Endothelial cell of umbilical vein (primary cell): ENCODE measurements at regions not wholly inside any gene's neighbourhood (a gene's known extent, or its start where the extent isn't known, plus 50 kb on each side); places are given as distances from the start of the nearest gene placed in this dataset.

Experiments used
- BruUV-seq: library from RNA; stranded (reverse); fragments of 400-500 nt; replicated peaks from 2 replicates; lab custom pipeline; 2021; lab: Mats Ljungman, UMichigan
- CTCF ChIA-PET: fragments of 300-600, 350-600 bp; sonication (Branson Sonifier 250); formaldehyde crosslinking; loops from one replicate; lab custom pipeline; 2021; ENCODE audit warnings: antibody characterized with exemption, inconsistent platforms; lab: Charles Lee
- POLR2A ChIA-PET: fragments of 300-600, 350-600 bp; sonication (Branson Sonifier 250); formaldehyde crosslinking; loops from one replicate; lab custom pipeline; 2021; ENCODE audit warnings: antibody characterized with exemption, inconsistent platforms; lab: Charles Lee
- DNase-seq: peaks from one replicate; pipeline ENCODE4 v3.0.0-alpha.2; 2011; ENCODE audit warnings: low read depth, low spot score
- FAIRE-seq: peaks from 2 replicates; lab custom pipeline; 2011; peaks lifted over from hg19 to GRCh38; lab: Jason Lieb, UNC
- H2AFZ ChIP-seq: 2 replicates; pipeline ENCODE4 v1.6.0; 2012; ENCODE audit warnings: low read depth, low read length, control low read depth, inconsistent platforms
- H3K27ac ChIP-seq: 2 replicates; pipeline ENCODE4 v1.5.1; 2011; ENCODE audit warnings: low read depth, mild to moderate bottlenecking, control low read depth, low read length, moderate library complexity; ENCODE audit not compliant: insufficient read depth
- H3K27me3 ChIP-seq, 2 experiments: 2 replicates each; pipeline versions ENCODE4 v1.6.0 to v1.6.1; 2011; ENCODE audit warnings: low read length in 2 of 2, mixed read lengths in 1 of 2; ENCODE audit not compliant: control insufficient read depth in 2 of 2, insufficient read depth in 2 of 2
- H3K36me3 ChIP-seq, 2 experiments: 2 replicates in 1 of 2; 3 replicates in 1 of 2; pipeline ENCODE4 v1.5.1; 2011; ENCODE audit warnings: low read length in 2 of 2, mild to moderate bottlenecking in 1 of 2, moderate library complexity in 1 of 2; ENCODE audit not compliant: control insufficient read depth in 2 of 2, insufficient read depth in 2 of 2; ENCODE audit errors: extremely low read depth in 1 of 2
- H3K4me1 ChIP-seq: 3 replicates; pipeline ENCODE4 v1.5.1; 2011; ENCODE audit warnings: mild to moderate bottlenecking, low read length; ENCODE audit not compliant: control insufficient read depth, insufficient read depth; ENCODE audit errors: extremely low read depth
- H3K4me2 ChIP-seq: 2 replicates; pipeline ENCODE4 v1.6.1; 2011; ENCODE audit warnings: low read length, control low read depth, mixed read lengths; ENCODE audit not compliant: insufficient read depth
- H3K4me3 ChIP-seq, 3 experiments: fragments of 200-600 bp in 1 of 3; sonication (generic), shearing (Covaris generic) in 1 of 3; replicated peaks in 1 of 3; 2 replicates each; pipeline ENCODE4 v1.5.1; 2011 to 2016; ENCODE audit warnings: control low read depth in 3 of 3, low read length in 3 of 3, mild to moderate bottlenecking in 2 of 3, inconsistent platforms in 1 of 3, low read depth in 1 of 3, moderate library complexity in 1 of 3; ENCODE audit not compliant: insufficient read depth in 1 of 3
- H3K79me2 ChIP-seq: 2 replicates; pipeline ENCODE4 v1.6.0; 2012; ENCODE audit warnings: low read length, inconsistent platforms; ENCODE audit not compliant: control insufficient read depth, insufficient read depth
- H3K9ac ChIP-seq: replicated peaks from 2 replicates; pipeline ENCODE3; 2011; ENCODE audit warnings: low read length, control low read depth; ENCODE audit not compliant: insufficient read depth; ENCODE audit errors: extremely low read depth
- H3K9me1 ChIP-seq: replicated peaks from 3 replicates; pipeline ENCODE4 v1.6.0; 2011; ENCODE audit warnings: mild to moderate bottlenecking, low read length; ENCODE audit not compliant: control insufficient read depth, insufficient read depth; ENCODE audit errors: extremely low read depth
- H3K9me3 ChIP-seq: replicated peaks from 2 replicates; pipeline ENCODE4 v1.5.1; 2012; ENCODE audit warnings: low read length, inconsistent platforms; ENCODE audit not compliant: control insufficient read depth, insufficient read depth
- H4K20me1 ChIP-seq: replicated peaks from 2 replicates; pipeline ENCODE3; 2011; ENCODE audit warnings: mild to moderate bottlenecking, low read length; ENCODE audit not compliant: control insufficient read depth, insufficient read depth; ENCODE audit errors: extremely low read depth
- EZH2 ChIP-seq: IDR thresholded peaks from 2 replicates; pipeline ENCODE4 v1.6.1; 2012; ENCODE audit warnings: borderline replicate concordance, low read depth, mild to moderate bottlenecking, moderate library complexity, low read length, inconsistent platforms; ENCODE audit not compliant: severe bottlenecking
- FOS ChIP-seq: IDR thresholded peaks from 2 replicates; pipeline ENCODE4 v1.6.1; 2011; ENCODE audit warnings: mild to moderate bottlenecking, low read length, moderate library complexity, borderline replicate concordance; ENCODE audit not compliant: insufficient read depth
- GATA2 ChIP-seq: IDR thresholded peaks from 2 replicates; pipeline ENCODE4 v1.7.0; 2011; ENCODE audit warnings: low read depth, mild to moderate bottlenecking, moderate library complexity, mixed read lengths, low read length; ENCODE audit not compliant: insufficient read length, insufficient read depth
- JUN ChIP-seq: IDR thresholded peaks from 2 replicates; pipeline ENCODE4 v1.6.1; 2011; ENCODE audit warnings: borderline replicate concordance, low read depth; ENCODE audit not compliant: insufficient read length, insufficient read depth
- MYC ChIP-seq: IDR thresholded peaks from one replicate; pipeline ENCODE4 v1.6.1; 2011; ENCODE audit warnings: mild to moderate bottlenecking, low read depth, low read length
- POLR2A ChIP-seq: IDR thresholded peaks from 2 replicates; pipeline ENCODE4 v1.6.1; 2012; ENCODE audit warnings: low read depth, mild to moderate bottlenecking, control low read depth, low read length
- POLR2AphosphoS5 ChIP-seq: IDR thresholded peaks from 2 replicates; pipeline ENCODE4 v1.6.1; 2012; ENCODE audit warnings: low read depth, mild to moderate bottlenecking, control low read depth, low read length, moderate library complexity; ENCODE audit not compliant: insufficient read depth
- dilution Hi-C: fragments of 300-500 bp; cut with MboI; formaldehyde crosslinking; loops from one replicate; pipeline ENCODE4 v1.15.0; 2019; ENCODE audit warnings: low sequenced_read_pairs; ENCODE audit not compliant: extremely low pct_ligation_motif_present
- intact Hi-C: fragments of 100-400 bp; cut with micrococcal nuclease; formaldehyde crosslinking; loops from one replicate; pipeline ENCODE4 v1.10.0; 2022
- TF ChIP-seq, protein P1 (sequence below): IDR thresholded peaks from 2 replicates; pipeline ENCODE4 v1.6.1; 2011; ENCODE audit not compliant: insufficient read depth, insufficient read length
- TF ChIP-seq, protein P2 (sequence below), 2 donors: IDR thresholded peaks; 1 replicate in 1 of 2; 2 replicates in 1 of 2; pipeline ENCODE4 v1.5.1; 2011; ENCODE audit warnings: low read length in 2 of 2, mild to moderate bottlenecking in 2 of 2, moderate library complexity in 2 of 2, control low read depth in 1 of 2, inconsistent platforms in 1 of 2, low read depth in 1 of 2; ENCODE audit not compliant: insufficient read depth in 1 of 2; ENCODE audit errors: extremely low read depth in 1 of 2

DNA sequence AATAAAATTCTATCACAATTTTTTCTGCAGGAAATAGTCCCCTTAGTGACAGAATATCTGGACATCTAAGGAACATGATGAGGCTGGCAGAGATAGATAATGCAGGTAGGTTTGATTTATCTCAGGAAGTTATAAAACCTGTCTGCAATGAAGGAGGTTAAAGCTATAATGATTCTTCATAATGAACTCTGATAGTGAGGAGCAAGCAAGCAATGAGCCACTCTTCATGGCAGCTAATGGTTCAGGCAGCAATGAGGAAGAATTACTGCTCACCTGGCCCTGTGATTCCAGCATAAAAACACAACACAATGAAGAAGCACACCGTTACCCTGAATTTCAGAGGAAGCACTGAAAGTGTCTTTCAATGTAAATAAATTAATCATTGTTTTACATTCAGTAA, 599.6 kb upstream of the PKDCC start:
- intact Hi-C loops (no loop called here), dilution Hi-C loops (no loop called here)
- no peak overlapping the region for H3K4me2 ChIP-seq
- H3K4me3 ChIP-seq, result no peak overlapping the region
- H3K36me3 ChIP-seq, result no peaks in the 10 kb centered on the region
- no peak overlapping the region for H3K27ac ChIP-seq
- no peak overlapping the region for H2AFZ ChIP-seq
- no peaks in the 10 kb centered on the region for H3K9me1 ChIP-seq
- POLR2A ChIA-PET, result no interaction called here
- H3K4me1 ChIP-seq, result no peaks in the 10 kb centered on the region
- DNase-seq (no peak), FAIRE-seq (no peak)
- TF ChIP-seq GATA2 (no peak), FOS (no peak), POLR2AphosphoS5 (no peak), EZH2 (no peak), MYC (no peak), JUN (no peak), POLR2A (no peak)
- BruUV-seq, result no TSS peak
- no peaks in the 10 kb centered on the region for H4K20me1 ChIP-seq
- H3K27me3 ChIP-seq, result no peaks in the 10 kb centered on the region
- no peaks in the 10 kb centered on the region for H3K79me2 ChIP-seq
- CTCF ChIA-PET, result no interaction called here
- no peak overlapping the region for H3K9ac ChIP-seq
- no peaks in the 10 kb centered on the region for H3K9me3 ChIP-seq

DNA sequence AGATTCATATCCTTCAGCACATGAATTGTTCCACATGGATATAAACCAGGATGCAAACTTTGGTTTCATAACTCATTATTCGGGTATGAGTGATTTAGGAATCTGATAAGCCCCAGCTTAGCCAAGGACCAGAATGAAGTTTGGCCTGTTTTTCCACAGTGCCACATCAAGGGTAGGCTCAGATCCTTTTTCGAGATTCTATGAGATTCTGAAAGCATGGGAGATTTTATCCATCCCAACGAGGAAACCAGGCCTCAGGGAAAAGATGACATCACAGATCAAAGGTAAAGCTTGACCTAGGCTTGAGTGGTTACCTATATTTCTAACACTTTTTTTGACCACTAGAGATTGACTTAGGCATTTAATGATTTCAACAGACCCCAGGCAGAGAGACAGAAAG, 590.8 kb upstream of the PKDCC start:
- Histone ChIP-seq H3K9me1 (no peaks in the 10 kb centered on the region), H3K27me3 (no peaks in the 10 kb centered on the region), H3K4me1 (no peaks in the 10 kb centered on the region), H3K4me3 (no peak overlapping the region), H3K9ac (no peak overlapping the region), H3K4me2 (no peak overlapping the region), H3K27ac (no peak overlapping the region), H3K36me3 (no peaks in the 10 kb centered on the region), H3K79me2 (no peaks in the 10 kb centered on the region), H4K20me1 (no peaks in the 10 kb centered on the region), H2AFZ (no peak overlapping the region), H3K9me3 (no peaks in the 10 kb centered on the region)
- no peak for DNase-seq
- no peak for TF ChIP-seq POLR2A
- TF ChIP-seq, protein P1, sequence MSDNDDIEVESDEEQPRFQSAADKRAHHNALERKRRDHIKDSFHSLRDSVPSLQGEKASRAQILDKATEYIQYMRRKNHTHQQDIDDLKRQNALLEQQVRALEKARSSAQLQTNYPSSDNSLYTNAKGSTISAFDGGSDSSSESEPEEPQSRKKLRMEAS, result no peak
- TF ChIP-seq, protein P2, sequence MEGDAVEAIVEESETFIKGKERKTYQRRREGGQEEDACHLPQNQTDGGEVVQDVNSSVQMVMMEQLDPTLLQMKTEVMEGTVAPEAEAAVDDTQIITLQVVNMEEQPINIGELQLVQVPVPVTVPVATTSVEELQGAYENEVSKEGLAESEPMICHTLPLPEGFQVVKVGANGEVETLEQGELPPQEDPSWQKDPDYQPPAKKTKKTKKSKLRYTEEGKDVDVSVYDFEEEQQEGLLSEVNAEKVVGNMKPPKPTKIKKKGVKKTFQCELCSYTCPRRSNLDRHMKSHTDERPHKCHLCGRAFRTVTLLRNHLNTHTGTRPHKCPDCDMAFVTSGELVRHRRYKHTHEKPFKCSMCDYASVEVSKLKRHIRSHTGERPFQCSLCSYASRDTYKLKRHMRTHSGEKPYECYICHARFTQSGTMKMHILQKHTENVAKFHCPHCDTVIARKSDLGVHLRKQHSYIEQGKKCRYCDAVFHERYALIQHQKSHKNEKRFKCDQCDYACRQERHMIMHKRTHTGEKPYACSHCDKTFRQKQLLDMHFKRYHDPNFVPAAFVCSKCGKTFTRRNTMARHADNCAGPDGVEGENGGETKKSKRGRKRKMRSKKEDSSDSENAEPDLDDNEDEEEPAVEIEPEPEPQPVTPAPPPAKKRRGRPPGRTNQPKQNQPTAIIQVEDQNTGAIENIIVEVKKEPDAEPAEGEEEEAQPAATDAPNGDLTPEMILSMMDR (IDR thresholded peaks at IDR 0.05; ENCODE audit: extremely low read depth in 1 of 2, insufficient read depth in 1 of 2, low read depth in 1 of 2, low read length in 2 of 2), result no peak
- no peak for TF ChIP-seq GATA2
- TF ChIP-seq FOS, result no peak
- no peak for TF ChIP-seq MYC
- no peak for TF ChIP-seq POLR2AphosphoS5
- intact Hi-C loops (no loop called here), dilution Hi-C loops (no loop called here)
- FAIRE-seq, result no peak
- ChIA-PET POLR2A (no interaction called here), CTCF (no interaction called here)
- BruUV-seq, result no TSS peak
